ENCODE measurements at regions not wholly inside any gene's neighbourhood (a gene's known extent, or its start where the extent isn't known, plus 50 kb on each side); places are given as distances from the start of the nearest gene placed in this dataset.

DNA sequence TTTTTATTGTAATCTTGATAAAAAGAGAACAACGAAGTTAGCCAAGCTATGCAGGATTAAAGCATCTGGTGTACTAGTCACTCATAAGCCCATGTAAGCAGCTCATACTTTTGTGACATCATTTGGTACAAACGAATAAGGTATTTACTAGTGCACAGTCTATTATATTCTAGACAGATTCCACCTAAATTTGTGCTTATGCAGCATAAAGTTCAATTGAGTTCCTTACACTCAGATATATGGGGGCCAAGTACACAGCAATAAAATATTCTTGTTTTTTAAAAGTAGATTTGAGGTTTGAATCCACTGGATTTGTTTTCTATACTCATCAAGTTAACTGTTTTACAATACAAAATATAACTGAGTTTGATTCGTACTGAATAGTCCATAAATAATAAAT is 1621.2 kb downstream of the MAT2B start:
- Mint-ChIP-seq H3K27me3 (ENCODE audit: low read depth in 3 of 3) (no peaks in the 10 kb centered on the region), H3K27ac (no peak overlapping the region), H3K36me3 (peaks cover 0 to 6% of the 10 kb centered on the region in 2 donors), H3K9me3 (peaks cover 0 to 12% (median 7%) of the 10 kb centered on the region in 7 donors), H3K4me1 (peaks cover 17% of the 10 kb centered on the region), H3K4me3 (no peak overlapping the region)
- no peak overlapping the region for H3K4me2 ChIP-seq (replicated peaks; ENCODE audit: extremely low read depth, low read length, poor library complexity, severe bottlenecking)
- no peaks in the 10 kb centered on the region for H3K27me3 ChIP-seq (ENCODE audit: control insufficient read depth in 2 of 2, insufficient read depth in 2 of 2, low read length in 2 of 2)
- H3K9me3 ChIP-seq (replicated peaks in 1 of 2; ENCODE audit: control insufficient read depth in 1 of 2, insufficient read depth in 1 of 2, low read length in 2 of 2): peaks cover 0 to 7% of the 10 kb centered on the region in 2 donors
- no peak overlapping the region for H3K27ac ChIP-seq (ENCODE audit: low read depth in 1 of 2, low read length in 2 of 2)
- TF ChIP-seq, protein P1, sequence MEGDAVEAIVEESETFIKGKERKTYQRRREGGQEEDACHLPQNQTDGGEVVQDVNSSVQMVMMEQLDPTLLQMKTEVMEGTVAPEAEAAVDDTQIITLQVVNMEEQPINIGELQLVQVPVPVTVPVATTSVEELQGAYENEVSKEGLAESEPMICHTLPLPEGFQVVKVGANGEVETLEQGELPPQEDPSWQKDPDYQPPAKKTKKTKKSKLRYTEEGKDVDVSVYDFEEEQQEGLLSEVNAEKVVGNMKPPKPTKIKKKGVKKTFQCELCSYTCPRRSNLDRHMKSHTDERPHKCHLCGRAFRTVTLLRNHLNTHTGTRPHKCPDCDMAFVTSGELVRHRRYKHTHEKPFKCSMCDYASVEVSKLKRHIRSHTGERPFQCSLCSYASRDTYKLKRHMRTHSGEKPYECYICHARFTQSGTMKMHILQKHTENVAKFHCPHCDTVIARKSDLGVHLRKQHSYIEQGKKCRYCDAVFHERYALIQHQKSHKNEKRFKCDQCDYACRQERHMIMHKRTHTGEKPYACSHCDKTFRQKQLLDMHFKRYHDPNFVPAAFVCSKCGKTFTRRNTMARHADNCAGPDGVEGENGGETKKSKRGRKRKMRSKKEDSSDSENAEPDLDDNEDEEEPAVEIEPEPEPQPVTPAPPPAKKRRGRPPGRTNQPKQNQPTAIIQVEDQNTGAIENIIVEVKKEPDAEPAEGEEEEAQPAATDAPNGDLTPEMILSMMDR (IDR thresholded peaks at IDR 0.05): no peak
- H4K20me1 ChIP-seq (ENCODE audit: insufficient read depth, low read length): no peaks in the 10 kb centered on the region
- no peaks in the 10 kb centered on the region for H3K36me3 ChIP-seq (replicated peaks in 1 of 2; ENCODE audit: control insufficient read depth in 1 of 2, insufficient read depth in 2 of 2, low read length in 2 of 2)
- no peak for DNase-seq
- H3K4me1 ChIP-seq (ENCODE audit: control insufficient read depth in 1 of 2, insufficient read depth in 2 of 2, low read length in 2 of 2): peaks cover 13 to 22% of the 10 kb centered on the region in 2 donors
- no peaks in the 10 kb centered on the region for H3K79me2 ChIP-seq (ENCODE audit: insufficient read depth, low read length)
- WGBS (ENCODE audit: insufficient coverage): no CpG with 5 or more reads among the region's 3 CpGs
- no peak overlapping the region for H3K9ac ChIP-seq (ENCODE audit: insufficient read depth, low read length, poor library complexity, severe bottlenecking)
- no peak overlapping the region for H3K4me3 ChIP-seq (replicated peaks in 1 of 3; ENCODE audit: low read depth in 2 of 3, low read length in 3 of 3)
- no peak overlapping the region for H2AFZ ChIP-seq (ENCODE audit: insufficient read depth, low read depth, low read length, poor library complexity, severe bottlenecking)
- intact Hi-C loops (cut with micrococcal nuclease): no loop called here

DNA sequence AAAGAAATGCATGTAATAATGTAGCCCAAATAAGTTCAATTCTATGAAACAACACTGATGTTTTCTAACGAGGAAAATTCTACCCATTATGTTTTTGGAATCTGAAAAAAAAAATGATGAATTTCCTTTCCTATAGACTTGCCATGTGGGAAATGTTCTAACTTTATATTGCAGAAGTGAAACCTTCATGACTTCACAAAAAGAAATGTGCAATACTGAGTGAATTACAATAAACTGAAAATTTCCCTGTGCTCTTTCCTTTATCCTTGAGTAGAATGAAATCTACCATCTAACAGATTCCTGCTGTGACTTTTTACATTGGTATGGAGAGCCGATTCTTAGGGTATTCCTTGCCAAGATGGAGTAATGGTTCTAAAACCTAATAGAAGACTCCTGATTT is 1622.5 kb downstream of the MAT2B start:
- TF ChIP-seq, protein P1 (IDR thresholded peaks at IDR 0.05): no peak
- Mint-ChIP-seq H3K4me3 (peak overlapping the region in 1 of 2 donors; percentile 48), H3K9me3 (peaks cover 6 to 16% (median 15%) of the 10 kb centered on the region in 7 donors), H3K27me3 (ENCODE audit: low read depth in 3 of 3) (no peaks in the 10 kb centered on the region), H3K36me3 (peaks cover 0 to 10% of the 10 kb centered on the region in 2 donors), H3K4me1 (peaks cover 17% of the 10 kb centered on the region), H3K27ac (peak overlapping the region in 6 of 7 donors; percentile 61 to 87 (median 84))
- H3K27ac ChIP-seq (ENCODE audit: low read depth in 1 of 2, low read length in 2 of 2): peak overlapping the region in 1 of 2 donors; percentile 64
- peak; percentile 38 to 73 (median 71) for DNase-seq
- H3K4me1 ChIP-seq (ENCODE audit: control insufficient read depth in 1 of 2, insufficient read depth in 2 of 2, low read length in 2 of 2): peaks cover 13 to 22% of the 10 kb centered on the region in 2 donors
- no peak overlapping the region for H2AFZ ChIP-seq (ENCODE audit: insufficient read depth, low read depth, low read length, poor library complexity, severe bottlenecking)
- H3K79me2 ChIP-seq (ENCODE audit: insufficient read depth, low read length): no peaks in the 10 kb centered on the region
- H3K9ac ChIP-seq (ENCODE audit: insufficient read depth, low read length, poor library complexity, severe bottlenecking): no peak overlapping the region
- H3K4me2 ChIP-seq (replicated peaks; ENCODE audit: extremely low read depth, low read length, poor library complexity, severe bottlenecking): peak overlapping the region; percentile 36
- no peaks in the 10 kb centered on the region for H4K20me1 ChIP-seq (ENCODE audit: insufficient read depth, low read length)
- H3K36me3 ChIP-seq (replicated peaks in 1 of 2; ENCODE audit: control insufficient read depth in 1 of 2, insufficient read depth in 2 of 2, low read length in 2 of 2): no peaks in the 10 kb centered on the region
- H3K9me3 ChIP-seq (replicated peaks in 1 of 2; ENCODE audit: control insufficient read depth in 1 of 2, insufficient read depth in 1 of 2, low read length in 2 of 2): peaks cover 0 to 7% of the 10 kb centered on the region in 2 donors
- intact Hi-C loops (cut with micrococcal nuclease): no loop called here
- H3K27me3 ChIP-seq (ENCODE audit: control insufficient read depth in 2 of 2, insufficient read depth in 2 of 2, low read length in 2 of 2): no peaks in the 10 kb centered on the region
- H3K4me3 ChIP-seq (replicated peaks in 1 of 3; ENCODE audit: low read depth in 2 of 3, low read length in 3 of 3): peak overlapping the region in 1 of 3 experiments; percentile 42
- no CpG with 5 or more reads among the region's 2 CpGs for whole genome bisulfite sequencing (ENCODE audit: insufficient coverage)

Measured in CD14-positive monocyte (primary cell).